ENCODE measurements at regions not wholly inside any gene's neighbourhood (a gene's known extent, or its start where the extent isn't known, plus 50 kb on each side); places are given as distances from the start of the nearest gene placed in this dataset.
"Not testable (repeated sequence)": the region's sequence is repeated elsewhere in the genome, so short reads cannot be mapped to it uniquely, and the experiment has no call there.

- DNase-seq (ENCODE audit: low read depth) = no peak
Measured at GRCh38 chr22:27312966-27313855, 488.3 kb downstream of the MN1 start.

GRCh38 chr22:27314276-27314807 is 487.2 kb downstream of the MN1 start:
- DNase-seq (ENCODE audit: low read depth) = no peak

DNA sequence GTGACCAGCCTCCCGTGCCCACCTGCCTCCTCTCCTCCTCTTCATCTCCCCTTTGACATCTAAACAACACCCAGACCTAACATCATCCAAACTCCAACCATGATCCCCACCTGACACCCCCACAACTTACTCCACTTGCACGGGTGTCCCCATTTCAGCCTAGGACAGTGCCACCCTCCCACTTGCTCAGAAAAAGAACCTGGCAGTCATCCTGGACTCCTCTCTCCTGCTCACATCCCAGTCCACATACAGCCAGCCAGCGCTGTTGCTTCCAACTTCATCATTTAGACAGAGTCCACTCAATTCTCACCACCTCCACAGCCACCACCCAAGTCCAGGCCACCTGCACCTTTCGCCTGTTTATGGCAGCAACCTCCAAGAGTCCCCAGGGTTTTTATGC is 485.7 kb downstream of the MN1 start:
- no peak for DNase-seq (ENCODE audit: low read depth)

GRCh38 chr22:27317096-27317495 is 484.5 kb downstream of the MN1 start:
- DNase-seq (ENCODE audit: low read depth) = no peak

DNA sequence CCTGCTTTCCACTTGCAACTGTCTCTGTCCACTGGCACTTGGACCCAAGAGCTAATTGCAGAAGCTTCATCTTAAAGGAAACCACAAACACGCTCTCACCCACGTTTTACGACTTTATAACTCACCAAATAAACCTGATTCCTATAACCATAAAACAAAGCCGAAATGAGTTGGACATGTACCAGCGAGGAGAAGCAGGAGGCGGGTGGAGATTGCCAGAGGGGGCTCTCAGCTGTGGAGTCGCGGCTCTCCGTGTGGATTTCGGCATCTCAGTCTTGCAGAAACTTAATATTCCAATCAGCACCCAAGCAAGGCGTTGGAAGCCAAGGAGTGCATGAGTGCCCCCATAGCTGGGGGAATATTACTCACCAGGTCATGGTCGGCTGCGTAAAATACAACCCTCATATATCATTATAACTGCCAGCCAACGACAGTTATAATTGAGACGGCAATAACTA is 483.6 kb downstream of the MN1 start:
- DNase-seq (ENCODE audit: low read depth) = no peak

- DNase-seq (ENCODE audit: low read depth) = no peak
Measured at GRCh38 chr22:27318516-27318915, 483.0 kb downstream of the MN1 start.

GRCh38 chr22:27323661-27324060 is 477.9 kb downstream of the MN1 start:
- DNase-seq (ENCODE audit: low read depth) = no peak

DNA sequence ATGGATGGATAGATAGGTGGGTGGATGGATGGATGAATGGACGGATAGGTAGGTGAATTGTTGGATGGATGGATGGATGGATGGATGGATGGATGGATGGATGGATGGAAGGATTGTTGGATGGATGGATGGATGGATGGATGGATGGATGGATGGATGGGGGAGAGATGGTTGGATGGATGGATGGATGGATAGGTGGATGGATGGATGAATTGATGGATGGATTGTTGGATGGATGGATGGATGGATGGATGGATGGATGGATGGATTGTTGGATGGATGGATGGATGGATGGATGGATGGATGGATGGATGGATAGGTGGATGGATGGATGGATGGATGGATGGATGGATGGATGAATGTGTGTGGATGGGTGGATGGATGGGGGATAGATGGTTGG is 476.6 kb downstream of the MN1 start:
- DNase-seq (ENCODE audit: low read depth) = not testable (repeated sequence)

DNA sequence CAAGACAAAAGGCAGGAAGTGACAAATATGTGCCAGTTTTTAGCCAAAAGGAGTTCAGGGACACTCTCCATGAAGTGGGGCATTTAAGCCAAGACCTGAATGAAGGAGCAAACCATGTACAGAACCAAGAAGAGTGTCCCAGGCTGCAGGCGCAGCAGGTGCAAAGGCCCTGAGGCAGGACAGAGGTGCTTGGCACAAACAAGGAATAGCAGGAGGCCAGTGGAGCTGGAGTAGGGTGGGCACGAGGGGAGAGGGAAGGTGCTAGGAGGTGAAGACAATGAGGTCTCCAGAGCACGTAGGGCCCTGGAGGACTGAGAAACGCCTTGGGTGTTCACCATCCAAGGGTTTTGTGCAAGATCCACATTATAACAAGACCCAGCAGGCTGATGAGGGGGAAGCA is 474.1 kb downstream of the MN1 start:
- DNase-seq (ENCODE audit: low read depth) = no peak

DNA sequence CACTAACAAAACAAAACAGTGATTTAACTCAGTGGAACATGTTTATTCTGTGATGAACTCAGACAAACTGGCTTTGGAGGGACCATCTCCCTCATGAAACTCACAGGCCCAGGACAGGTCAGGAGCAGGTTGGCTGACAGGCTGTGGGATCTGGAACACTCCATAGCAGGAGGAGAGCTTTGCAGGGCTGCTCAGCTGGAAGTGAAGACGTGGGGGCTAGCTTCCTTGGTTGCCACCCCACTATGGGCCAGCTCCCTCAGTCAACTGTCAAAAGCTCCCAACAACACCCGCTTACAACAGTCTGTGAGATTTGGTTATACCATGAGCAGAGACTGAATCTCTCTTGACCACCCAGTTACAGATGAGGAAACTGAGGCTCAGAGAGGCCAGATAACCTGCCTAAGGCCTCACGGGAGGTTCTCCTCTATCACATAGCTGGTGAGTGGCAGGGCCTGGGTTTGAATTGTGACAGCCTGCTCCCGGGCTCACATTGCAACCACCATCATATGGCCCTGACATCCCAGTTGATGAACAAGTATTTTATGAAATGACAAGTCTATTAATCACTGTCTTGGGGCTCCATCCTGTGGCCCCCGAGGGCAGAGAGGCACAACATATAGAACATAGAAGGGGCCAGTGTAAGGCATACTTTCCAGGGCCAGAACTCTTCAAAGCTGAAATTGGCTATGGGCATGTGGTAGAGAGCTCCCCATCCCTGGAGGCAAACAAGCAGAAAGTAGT is 473.4 kb downstream of the MN1 start:
- no peak for DNase-seq (ENCODE audit: low read depth)

DNA sequence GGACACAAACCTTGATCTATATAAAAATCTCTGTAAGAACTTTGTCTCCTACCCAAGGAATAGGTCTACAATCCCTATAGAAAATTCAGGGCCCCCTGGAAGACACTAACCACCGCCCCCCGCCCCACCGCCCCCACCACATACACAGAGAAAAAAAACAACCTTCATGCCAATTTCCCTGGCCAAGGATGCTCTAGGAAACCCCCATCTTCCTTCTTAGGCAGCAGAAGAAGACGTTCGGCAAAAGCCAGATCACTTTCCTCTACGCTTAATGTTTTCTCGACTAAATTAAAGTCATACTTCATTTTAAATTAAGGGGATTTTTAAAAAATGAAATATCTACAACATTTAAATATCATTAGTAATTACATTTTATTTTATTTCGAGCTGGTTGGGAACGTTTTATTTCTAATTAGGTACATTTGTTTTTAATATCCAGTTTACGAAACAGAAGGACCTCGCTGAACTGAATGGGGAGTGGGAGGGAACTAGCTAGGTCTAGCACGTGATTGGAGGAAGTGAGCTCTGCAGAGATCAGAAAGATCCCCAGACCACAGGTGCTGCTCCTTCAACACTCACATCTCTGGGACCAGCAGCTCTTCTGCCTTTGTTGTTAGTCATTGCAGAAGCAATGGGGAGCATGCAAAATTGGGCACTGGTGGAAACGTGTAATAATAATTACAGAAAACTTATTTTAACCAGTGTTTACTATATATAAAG is 472.3 kb downstream of the MN1 start:
- DNase-seq (ENCODE audit: low read depth) = no peak

GRCh38 chr22:27329966-27330645 is 471.4 kb downstream of the MN1 start:
- no peak for DNase-seq (ENCODE audit: low read depth)

DNA sequence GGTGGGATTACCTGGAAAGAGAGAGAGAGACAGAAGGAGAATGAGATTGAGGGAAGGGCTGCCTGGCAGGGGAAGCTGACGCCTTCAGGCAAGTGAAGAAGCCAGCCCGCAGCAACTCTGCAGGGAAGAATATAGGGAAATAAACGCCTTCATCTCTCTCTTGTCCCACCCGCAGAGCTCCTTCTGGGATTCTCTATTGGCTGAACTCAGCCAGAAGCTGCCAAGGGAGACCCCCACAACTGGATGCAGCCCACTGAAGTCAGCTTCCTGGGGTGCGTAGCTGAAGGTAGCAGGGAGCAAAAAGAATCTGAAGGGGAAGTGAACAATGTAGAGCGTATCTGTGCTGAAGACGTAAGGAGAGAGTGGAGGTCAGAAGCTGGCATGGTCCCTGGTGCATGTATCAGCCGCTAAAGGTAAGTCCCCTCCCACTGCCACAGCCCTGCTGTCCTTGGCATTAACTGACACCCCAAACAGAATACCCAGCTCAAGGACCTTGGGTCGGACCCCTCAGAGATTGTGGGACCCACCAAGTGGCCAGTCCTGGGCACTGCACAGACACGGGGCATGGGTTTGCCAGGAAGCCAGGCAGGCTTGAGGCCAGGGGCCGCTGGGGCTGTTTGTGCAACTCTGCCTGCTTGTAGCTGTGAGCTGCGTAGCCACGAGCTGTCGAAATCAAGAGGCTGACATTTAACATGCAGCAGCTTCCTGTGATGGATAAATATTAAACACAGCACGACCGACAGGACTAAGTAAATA is 469.9 kb downstream of the MN1 start:
- no peak for DNase-seq (ENCODE audit: low read depth)

- no peak for DNase-seq (ENCODE audit: low read depth)
Measured at GRCh38 chr22:27335102-27335660, 466.4 kb downstream of the MN1 start.

GRCh38 chr22:27336151-27337090 is 465.1 kb downstream of the MN1 start:
- DNase-seq (ENCODE audit: low read depth) = no peak

GRCh38 chr22:27337676-27338075 is 463.9 kb downstream of the MN1 start:
- no peak for DNase-seq (ENCODE audit: low read depth)

- no peak for DNase-seq (ENCODE audit: low read depth)
Measured at GRCh38 chr22:27340047-27340446, 461.5 kb downstream of the MN1 start.

- DNase-seq (ENCODE audit: low read depth) = no peak
Measured at GRCh38 chr22:27344546-27344945, 457.0 kb downstream of the MN1 start.

DNA sequence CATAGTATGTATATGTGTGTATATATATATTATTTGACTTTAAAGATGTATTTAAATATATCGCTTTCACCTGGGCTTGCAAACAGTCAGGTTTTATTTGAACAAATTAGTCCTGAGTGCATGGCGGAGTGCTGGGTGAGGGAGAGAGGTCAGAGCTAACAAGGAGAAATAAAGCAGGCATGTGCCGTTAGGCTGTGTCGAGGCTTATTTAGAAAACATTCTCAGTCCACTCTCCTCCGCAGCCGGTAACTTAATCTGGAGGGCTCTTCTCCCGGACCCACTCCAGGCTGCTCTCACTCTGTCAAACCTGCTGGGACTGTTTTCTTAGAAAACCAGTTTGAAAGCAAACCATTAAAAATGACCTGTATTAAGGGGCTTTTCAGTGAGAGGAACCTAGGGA is 455.9 kb downstream of the MN1 start:
- no peak for DNase-seq (ENCODE audit: low read depth)

DNA sequence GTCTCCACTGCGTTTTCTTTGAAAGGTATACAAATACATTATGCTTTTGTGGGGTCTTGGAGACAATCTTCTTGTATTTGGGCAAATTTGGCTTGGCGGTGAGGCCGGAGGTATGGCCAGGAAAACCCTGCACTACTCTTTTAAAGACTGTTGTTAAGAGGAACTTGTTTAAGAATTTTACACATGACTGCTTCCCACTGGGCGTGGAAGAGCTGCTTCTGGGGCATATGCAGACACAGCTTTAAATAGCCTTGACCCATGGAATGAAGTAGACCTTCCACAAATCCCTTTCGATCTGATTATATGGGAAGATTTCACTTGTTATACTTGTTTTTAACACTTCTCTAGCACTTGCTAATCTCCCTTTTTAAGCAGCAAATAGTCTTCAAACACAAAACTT is 453.6 kb downstream of the MN1 start:
- DNase-seq (ENCODE audit: low read depth) = no peak
